HAP-1 (cell line): ENCODE measurements at regions not wholly inside any gene's neighbourhood (a gene's known extent, or its start where the extent isn't known, plus 50 kb on each side); places are given as distances from the start of the nearest gene placed in this dataset.
"Not testable (repeated sequence)": the region's sequence is repeated elsewhere in the genome, so short reads cannot be mapped to it uniquely, and the experiment has no call there.

Source experiments
- DNase-seq, 2 experiments: peaks; one replicate each; pipeline ENCODE4 v3.0.0-alpha.2; 2016 to 2020; ENCODE audit warnings: low spot score in 2 of 2
- H3K27me3 ChIP-seq: fragments of 250-450 bp; sonication (Bioruptor Pico); 2 replicates; pipeline ENCODE4 v1.5.1; 2020; ENCODE audit warnings: low read depth, mild to moderate bottlenecking, moderate library complexity
- H3K36me3 ChIP-seq: fragments of 250-450 bp; sonication (Bioruptor Pico); replicated peaks from 2 replicates; pipeline ENCODE4 v1.5.1; 2020; ENCODE audit warnings: mild to moderate bottlenecking
- H3K4me1 ChIP-seq: fragments of 250-450 bp; sonication (Bioruptor Pico); 2 replicates; pipeline ENCODE4 v1.5.1; 2020; ENCODE audit warnings: mild to moderate bottlenecking
- H3K4me3 ChIP-seq: fragments of 250-450 bp; sonication (Bioruptor Pico); 2 replicates; pipeline ENCODE4 v1.5.1; 2020; ENCODE audit warnings: mild to moderate bottlenecking, moderate library complexity
- H3K9me3 ChIP-seq: fragments of 250-450 bp; sonication (Bioruptor Pico); 2 replicates; pipeline ENCODE4 v1.5.1; 2020; ENCODE audit warnings: mild to moderate bottlenecking, moderate library complexity
- in situ Hi-C: fragments of 300-500 bp; cut with MboI; formaldehyde crosslinking; loops from 3 replicates; pipeline ENCODE4 v1.14.3; 2020; ENCODE audit warnings: low sequenced_read_pairs, inconsistent platforms, mixed read lengths

GRCh38 chr3:35426366-35426958 lies 212.9 kb upstream of the ARPP21 start:
- no peak for DNase-seq
- no peaks in the 10 kb centered on the region for H3K27me3 ChIP-seq
- no peaks in the 10 kb centered on the region for H3K4me1 ChIP-seq
- in situ Hi-C loops, result no loop called here
- H3K4me3 ChIP-seq, result no peak overlapping the region
- H3K36me3 ChIP-seq, result no peaks in the 10 kb centered on the region
- H3K9me3 ChIP-seq, result no peaks in the 10 kb centered on the region

GRCh38 chr3:35437381-35437780 lies 201.9 kb upstream of the ARPP21 start:
- H3K27me3 ChIP-seq, result no peaks in the 10 kb centered on the region
- no peak for DNase-seq
- in situ Hi-C loops, result no loop called here
- no peaks in the 10 kb centered on the region for H3K9me3 ChIP-seq
- H3K4me1 ChIP-seq, result no peaks in the 10 kb centered on the region
- H3K36me3 ChIP-seq, result no peaks in the 10 kb centered on the region
- no peak overlapping the region for H3K4me3 ChIP-seq

DNA sequence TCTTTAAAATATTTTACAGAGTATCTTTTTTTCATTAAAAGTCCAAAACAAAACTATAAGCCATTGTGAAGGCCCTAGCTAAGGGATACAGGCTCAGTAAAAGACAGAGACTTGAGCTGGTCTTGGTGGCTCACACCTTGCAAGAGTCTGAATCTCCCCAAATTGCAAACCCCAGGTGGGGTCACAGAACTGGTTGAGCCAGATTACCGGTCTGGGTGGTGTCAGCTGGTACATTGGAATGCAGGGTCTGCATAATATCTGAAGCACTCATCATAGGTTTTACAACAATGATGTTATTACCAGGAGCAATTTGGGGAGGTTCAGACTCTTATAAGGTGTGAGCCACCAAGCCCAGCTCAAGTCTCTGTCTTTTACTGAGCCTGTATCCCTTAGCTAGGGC lies 201.2 kb upstream of the ARPP21 start:
- Histone ChIP-seq H3K4me3 (no peak overlapping the region), H3K27me3 (no peaks in the 10 kb centered on the region), H3K4me1 (no peaks in the 10 kb centered on the region), H3K36me3 (no peaks in the 10 kb centered on the region), H3K9me3 (no peaks in the 10 kb centered on the region)
- in situ Hi-C loops, result no loop called here
- DNase-seq, result no peak

- Histone ChIP-seq H3K27me3 (no peaks in the 10 kb centered on the region), H3K9me3 (no peaks in the 10 kb centered on the region), H3K4me1 (no peaks in the 10 kb centered on the region), H3K36me3 (no peaks in the 10 kb centered on the region), H3K4me3 (no peak overlapping the region)
- in situ Hi-C loops, result no loop called here
- no peak for DNase-seq
Observed at GRCh38 chr3:35439663-35440062, 199.7 kb upstream of the ARPP21 start.

- Histone ChIP-seq H3K9me3 (no peaks in the 10 kb centered on the region), H3K4me3 (no peak overlapping the region), H3K36me3 (no peaks in the 10 kb centered on the region), H3K4me1 (no peaks in the 10 kb centered on the region), H3K27me3 (no peaks in the 10 kb centered on the region)
- in situ Hi-C loops, result no loop called here
- DNase-seq, result no peak
Observed at GRCh38 chr3:35440826-35441225, 198.5 kb upstream of the ARPP21 start.

DNA sequence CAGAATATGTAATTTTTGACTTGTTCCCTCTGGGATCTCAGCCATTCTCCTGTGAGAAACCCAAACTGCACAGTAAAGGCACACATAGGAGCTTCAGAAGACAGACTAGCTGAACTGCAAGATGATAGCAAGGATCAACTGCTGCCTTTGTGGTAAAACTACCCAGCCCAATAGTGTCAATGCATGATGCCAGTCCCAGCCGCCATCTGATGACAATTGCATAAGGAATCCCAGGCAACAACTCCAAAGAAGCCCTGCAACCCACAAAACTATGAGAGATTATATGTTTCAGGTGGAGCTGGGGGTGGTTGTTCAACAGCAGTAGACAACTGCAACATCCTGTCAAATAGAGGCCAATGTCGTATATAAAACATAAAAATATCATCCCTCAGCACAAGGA lies 192.4 kb upstream of the ARPP21 start:
- in situ Hi-C loops, result no loop called here
- Histone ChIP-seq H3K36me3 (no peaks in the 10 kb centered on the region), H3K27me3 (no peaks in the 10 kb centered on the region; the same call in 1 of the 2 replicates), H3K4me3 (no peak overlapping the region), H3K4me1 (no peaks in the 10 kb centered on the region), H3K9me3 (no peaks in the 10 kb centered on the region)
- DNase-seq, result no peak

GRCh38 chr3:35448121-35448520 lies 191.2 kb upstream of the ARPP21 start:
- no peak for DNase-seq
- Histone ChIP-seq H3K27me3 (no peaks in the 10 kb centered on the region; the same call in 1 of the 2 replicates), H3K4me1 (no peaks in the 10 kb centered on the region), H3K9me3 (no peaks in the 10 kb centered on the region), H3K4me3 (no peak overlapping the region), H3K36me3 (no peaks in the 10 kb centered on the region)
- in situ Hi-C loops, result no loop called here

- DNase-seq, result no peak
- H3K4me1 ChIP-seq, result no peaks in the 10 kb centered on the region
- H3K36me3 ChIP-seq, result no peaks in the 10 kb centered on the region
- H3K9me3 ChIP-seq, result no peaks in the 10 kb centered on the region
- no peaks in the 10 kb centered on the region; the same call in 1 of the 2 replicates for H3K27me3 ChIP-seq
- in situ Hi-C loops, result no loop called here
- no peak overlapping the region for H3K4me3 ChIP-seq
Observed at GRCh38 chr3:35448681-35449080, 190.6 kb upstream of the ARPP21 start.

- H3K9me3 ChIP-seq, H3K4me1 ChIP-seq, H3K4me3 ChIP-seq, H3K27me3 ChIP-seq, H3K36me3 ChIP-seq, in situ Hi-C loops, DNase-seq: not testable (repeated sequence)
Observed at GRCh38 chr3:35454819-35455218, 184.5 kb upstream of the ARPP21 start.

- in situ Hi-C loops, result no loop called here
- Histone ChIP-seq H3K9me3 (no peaks in the 10 kb centered on the region), H3K4me1 (no peaks in the 10 kb centered on the region), H3K27me3 (no peaks in the 10 kb centered on the region), H3K36me3 (no peaks in the 10 kb centered on the region), H3K4me3 (no peak overlapping the region)
- no peak for DNase-seq
Observed at GRCh38 chr3:35473956-35474355, 165.4 kb upstream of the ARPP21 start.

- H3K9me3 ChIP-seq, in situ Hi-C loops, H3K4me1 ChIP-seq, H3K4me3 ChIP-seq, H3K27me3 ChIP-seq, H3K36me3 ChIP-seq: not testable (repeated sequence)
- DNase-seq, result peak in 1 of 2 experiments; percentile 18
Observed at GRCh38 chr3:35482566-35482965, 156.8 kb upstream of the ARPP21 start.

DNA sequence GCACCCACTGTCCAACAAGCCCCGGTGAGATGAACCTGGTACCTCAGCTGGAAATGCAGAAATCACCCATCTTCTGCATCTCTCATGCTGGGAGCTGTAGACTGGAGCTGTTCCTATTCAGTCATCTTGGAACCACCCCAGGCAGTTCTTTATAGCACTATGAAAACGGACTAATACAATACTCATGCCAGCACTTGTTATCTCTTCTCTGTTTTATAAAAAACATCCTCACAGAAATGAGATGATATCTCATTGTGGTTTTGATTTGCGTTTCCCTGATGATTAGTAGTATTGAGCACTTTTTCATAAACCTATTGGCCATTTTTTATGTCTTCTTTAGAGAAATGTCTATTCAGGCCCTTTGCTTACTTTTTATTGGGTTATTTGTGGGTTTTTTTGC lies 156.2 kb upstream of the ARPP21 start:
- Histone ChIP-seq H3K9me3 (no peaks in the 10 kb centered on the region), H3K4me1 (no peaks in the 10 kb centered on the region), H3K36me3 (no peaks in the 10 kb centered on the region), H3K27me3 (no peaks in the 10 kb centered on the region), H3K4me3 (no peak overlapping the region)
- DNase-seq, result no peak
- in situ Hi-C loops, result no loop called here

DNA sequence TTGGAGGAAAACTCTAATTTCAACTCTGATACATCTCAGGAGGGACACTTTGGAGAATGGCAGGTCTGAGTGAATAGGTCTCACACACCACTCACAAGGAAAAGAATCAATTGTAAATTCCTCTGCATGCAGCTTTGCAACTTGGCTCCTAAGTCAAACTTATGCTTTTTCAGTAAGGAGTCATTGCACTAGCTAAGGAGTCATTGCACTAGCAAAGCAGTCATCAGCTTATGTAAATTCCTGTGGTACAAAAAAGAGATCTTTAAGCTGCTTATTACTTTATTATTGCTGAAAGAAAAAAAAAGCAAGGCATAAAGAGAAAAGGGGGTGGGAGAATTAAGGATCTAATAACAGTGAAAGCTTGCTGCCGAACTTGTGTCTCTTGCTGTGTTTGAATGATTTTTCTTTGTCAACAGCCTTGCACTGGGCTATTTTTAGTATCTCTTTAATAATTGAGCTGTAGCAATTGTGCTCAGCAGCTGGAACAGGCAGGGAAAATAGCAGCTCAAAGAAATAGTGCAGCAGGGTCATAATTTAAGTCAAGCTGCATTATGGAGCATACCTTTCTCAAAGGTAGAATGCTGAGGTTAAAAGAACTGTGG lies 154.3 kb upstream of the ARPP21 start:
- no peaks in the 10 kb centered on the region for H3K4me1 ChIP-seq
- peak in 1 of 2 experiments; percentile 62 for DNase-seq
- no peaks in the 10 kb centered on the region for H3K27me3 ChIP-seq
- no peak overlapping the region for H3K4me3 ChIP-seq
- no peaks in the 10 kb centered on the region for H3K36me3 ChIP-seq
- no peaks in the 10 kb centered on the region for H3K9me3 ChIP-seq
- in situ Hi-C loops, result no loop called here

GRCh38 chr3:35486295-35486694 lies 153.0 kb upstream of the ARPP21 start:
- Histone ChIP-seq H3K4me3 (no peak overlapping the region), H3K4me1 (no peaks in the 10 kb centered on the region), H3K36me3 (no peaks in the 10 kb centered on the region), H3K27me3 (no peaks in the 10 kb centered on the region), H3K9me3 (no peaks in the 10 kb centered on the region)
- in situ Hi-C loops, result no loop called here
- DNase-seq, result no peak

DNA sequence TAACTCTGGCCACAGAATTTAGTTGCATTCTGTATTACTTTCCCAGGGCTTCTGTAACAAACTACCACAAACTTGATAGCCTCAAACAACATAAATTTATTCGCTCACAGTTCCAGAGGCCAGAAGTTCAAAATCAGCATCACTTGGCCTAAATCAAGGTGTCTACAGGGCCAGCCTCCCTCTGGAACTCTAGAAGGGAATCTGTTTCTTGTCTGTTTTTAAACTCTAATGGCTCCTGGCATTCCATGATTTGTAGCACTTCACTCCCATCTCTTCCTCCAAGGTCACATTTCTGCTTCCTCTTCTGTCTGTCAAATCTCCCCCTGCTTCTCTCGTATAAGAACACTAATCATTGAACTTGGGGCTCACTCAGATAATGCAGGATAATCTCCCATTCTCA lies 151.9 kb upstream of the ARPP21 start:
- in situ Hi-C loops, result no loop called here
- no peaks in the 10 kb centered on the region for H3K4me1 ChIP-seq
- H3K27me3 ChIP-seq, result no peaks in the 10 kb centered on the region
- H3K9me3 ChIP-seq, result no peaks in the 10 kb centered on the region
- no peak for DNase-seq
- no peak overlapping the region for H3K4me3 ChIP-seq
- no peaks in the 10 kb centered on the region for H3K36me3 ChIP-seq
